OCI-LY7 (cell line): ENCODE measurements at regions not wholly inside any gene's neighbourhood (a gene's known extent, or its start where the extent isn't known, plus 50 kb on each side); places are given as distances from the start of the nearest gene placed in this dataset. TPM values are rescaled to one million over a fixed set of nuclear protein-coding genes. Genes with fewer than 3 reads are reported as not detected.

Experiments
- BruUV-seq: library from RNA; stranded (reverse); fragments of 400-500 nt; replicated peaks from 2 replicates; lab custom pipeline; 2021; lab: Mats Ljungman, UMichigan
- CTCF ChIA-PET: fragments of 300-600 bp; sonication (Branson Sonifier 250); formaldehyde crosslinking; loops from one replicate; lab custom pipeline; 2022; ENCODE audit warnings: antibody characterized with exemption; ENCODE audit not compliant: unreplicated experiment; lab: Charles Lee
- POLR2A ChIA-PET: fragments of 300-600 bp; sonication (Branson Sonifier 250); formaldehyde crosslinking; loops from one replicate; lab custom pipeline; 2022; ENCODE audit warnings: antibody characterized with exemption; lab: Charles Lee
- DNase-seq: peaks from one replicate; pipeline ENCODE4 v3.0.0-alpha.2; 2015; ENCODE audit warnings: low spot score
- H2AFZ ChIP-seq: fragments of 200-600 bp; sonication (generic), shearing (Covaris generic); 2 replicates; pipeline ENCODE4 v1.6.1; 2014; ENCODE audit warnings: mild to moderate bottlenecking, antibody characterized with exemption, low read length, moderate library complexity
- H3K27ac ChIP-seq: fragments of 200-600 bp; sonication (generic); 2 replicates; pipeline ENCODE4 v1.5.1; 2014; ENCODE audit warnings: mixed run types, low read depth, mild to moderate bottlenecking, moderate library complexity, low read length, inconsistent platforms; ENCODE audit not compliant: poor library complexity, severe bottlenecking
- H3K36me3 ChIP-seq: fragments of 200-600 bp; sonication (generic); 2 replicates; pipeline ENCODE4 v1.6.1; 2014; ENCODE audit warnings: mild to moderate bottlenecking, antibody characterized with exemption, low read length, moderate library complexity, mixed read lengths; ENCODE audit not compliant: insufficient read depth
- H3K4me1 ChIP-seq: fragments of 200-600 bp; sonication (generic); 2 replicates; pipeline ENCODE4 v1.5.1; 2014; ENCODE audit warnings: mild to moderate bottlenecking, low read length; ENCODE audit not compliant: insufficient read depth, poor library complexity, severe bottlenecking
- H3K4me2 ChIP-seq: fragments of 200-600 bp; sonication (generic); 2 replicates; pipeline ENCODE4 v1.6.1; 2014; ENCODE audit warnings: mild to moderate bottlenecking, low read length
- H3K4me3 ChIP-seq: fragments of 200-600 bp; sonication (generic); 2 replicates; pipeline ENCODE4 v1.5.1; 2014; ENCODE audit warnings: mild to moderate bottlenecking, low read depth, low read length; ENCODE audit not compliant: poor library complexity, severe bottlenecking
- H3K79me2 ChIP-seq: fragments of 200-600 bp; sonication (generic); 2 replicates; pipeline ENCODE4 v1.6.1; 2016; ENCODE audit warnings: low read depth, mild to moderate bottlenecking, low read length, moderate library complexity, mixed read lengths; ENCODE audit not compliant: insufficient read depth
- H3K9me2 ChIP-seq: fragments of 200-600 bp; sonication (generic); 2 replicates; pipeline ENCODE4 v1.6.1; 2016; ENCODE audit warnings: mild to moderate bottlenecking, low read length, mixed read lengths; ENCODE audit not compliant: insufficient read depth
- H3K9me3 ChIP-seq: fragments of 200-600 bp; sonication (generic); 2 replicates; pipeline ENCODE4 v1.6.1; 2014; ENCODE audit warnings: mild to moderate bottlenecking, mixed run types, low read length, mixed read lengths
- H4K20me1 ChIP-seq: fragments of 200-600 bp; sonication (generic); 2 replicates; pipeline ENCODE4 v1.6.1; 2014; ENCODE audit warnings: mild to moderate bottlenecking, antibody characterized with exemption, low read length, moderate library complexity, mixed read lengths; ENCODE audit not compliant: insufficient read depth
- EZH2phosphoT487 ChIP-seq: fragments of 200-600 bp; sonication (generic); IDR thresholded peaks from 2 replicates; pipeline ENCODE4 v1.6.1; 2018; ENCODE audit warnings: low read depth, borderline replicate concordance, mild to moderate bottlenecking, mixed run types, antibody characterized with exemption, low read length, moderate library complexity, mixed read lengths
- intact Hi-C: fragments of 100-400 bp; cut with micrococcal nuclease; formaldehyde crosslinking; loops from one replicate; pipeline ENCODE4 v1.10.0; 2022; ENCODE audit not compliant: unreplicated experiment
- small RNA-seq: library from RNA; depleted of rRNA; stranded (forward); fragments of <200 nt; gene quantifications from one replicate; pipeline ENCODE3, GENCODE V24; 2014
- TF ChIP-seq, protein P1 (sequence below): fragments of 200-600 bp; sonication (generic); conservative IDR thresholded peaks from 2 replicates; pipeline ENCODE4 v1.5.1; 2014; ENCODE audit warnings: mild to moderate bottlenecking, antibody characterized with exemption, low read length, moderate library complexity, mixed read lengths

- no peaks in the 10 kb centered on the region for H3K9me2 ChIP-seq
- H3K36me3 ChIP-seq: no peaks in the 10 kb centered on the region
- CTCF ChIA-PET: no interaction called here
- no peak overlapping the region for H2AFZ ChIP-seq
- TF ChIP-seq, protein P1, sequence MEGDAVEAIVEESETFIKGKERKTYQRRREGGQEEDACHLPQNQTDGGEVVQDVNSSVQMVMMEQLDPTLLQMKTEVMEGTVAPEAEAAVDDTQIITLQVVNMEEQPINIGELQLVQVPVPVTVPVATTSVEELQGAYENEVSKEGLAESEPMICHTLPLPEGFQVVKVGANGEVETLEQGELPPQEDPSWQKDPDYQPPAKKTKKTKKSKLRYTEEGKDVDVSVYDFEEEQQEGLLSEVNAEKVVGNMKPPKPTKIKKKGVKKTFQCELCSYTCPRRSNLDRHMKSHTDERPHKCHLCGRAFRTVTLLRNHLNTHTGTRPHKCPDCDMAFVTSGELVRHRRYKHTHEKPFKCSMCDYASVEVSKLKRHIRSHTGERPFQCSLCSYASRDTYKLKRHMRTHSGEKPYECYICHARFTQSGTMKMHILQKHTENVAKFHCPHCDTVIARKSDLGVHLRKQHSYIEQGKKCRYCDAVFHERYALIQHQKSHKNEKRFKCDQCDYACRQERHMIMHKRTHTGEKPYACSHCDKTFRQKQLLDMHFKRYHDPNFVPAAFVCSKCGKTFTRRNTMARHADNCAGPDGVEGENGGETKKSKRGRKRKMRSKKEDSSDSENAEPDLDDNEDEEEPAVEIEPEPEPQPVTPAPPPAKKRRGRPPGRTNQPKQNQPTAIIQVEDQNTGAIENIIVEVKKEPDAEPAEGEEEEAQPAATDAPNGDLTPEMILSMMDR: no peak
- no peak for TF ChIP-seq EZH2phosphoT487
- H3K4me1 ChIP-seq: no peaks in the 10 kb centered on the region
- intact Hi-C loops: no loop called here
- no peak overlapping the region for H3K4me2 ChIP-seq
- no peak overlapping the region for H3K4me3 ChIP-seq
- POLR2A ChIA-PET: interaction anchor here (1.2 kb wide), 1 partner anchor 11 kb away, joined by 3 read pairs; no protein-coding TSS in a partner anchor
- H3K9me3 ChIP-seq: no peaks in the 10 kb centered on the region
- no peak overlapping the region for H3K27ac ChIP-seq
- no TSS peak for BruUV-seq
- no peaks in the 10 kb centered on the region for H4K20me1 ChIP-seq
- no peak for DNase-seq
- H3K79me2 ChIP-seq: no peaks in the 10 kb centered on the region
These were observed 223.7 kb downstream of the KCNC2 start for GRCh38 chr12:74985986-74986319.

- ChIA-PET CTCF (no interaction called here), POLR2A (no interaction called here)
- DNase-seq: no peak
- no peaks in the 10 kb centered on the region for H3K79me2 ChIP-seq
- H2AFZ ChIP-seq: no peak overlapping the region
- no peaks in the 10 kb centered on the region for H3K4me1 ChIP-seq
- TF ChIP-seq, protein P1: no peak
- no peak for TF ChIP-seq EZH2phosphoT487
- intact Hi-C loops: no loop called here
- H3K36me3 ChIP-seq: no peaks in the 10 kb centered on the region
- H3K9me2 ChIP-seq: no peaks in the 10 kb centered on the region
- no peaks in the 10 kb centered on the region for H4K20me1 ChIP-seq
- no peak overlapping the region for H3K4me3 ChIP-seq
- no TSS peak for BruUV-seq
- no peaks in the 10 kb centered on the region for H3K9me3 ChIP-seq
- H3K4me2 ChIP-seq: no peak overlapping the region
- H3K27ac ChIP-seq: no peak overlapping the region
These were observed 221.5 kb downstream of the KCNC2 start for GRCh38 chr12:74988156-74988555.

Small RNAs in the stretch of these regions (small RNA-seq; reads per million reads assigned to genes)
- not detected for gene AC123904.2
